ENCODE measurements at regions not wholly inside any gene's neighbourhood (a gene's known extent, or its start where the extent isn't known, plus 50 kb on each side); places are given as distances from the start of the nearest gene placed in this dataset.

DNA sequence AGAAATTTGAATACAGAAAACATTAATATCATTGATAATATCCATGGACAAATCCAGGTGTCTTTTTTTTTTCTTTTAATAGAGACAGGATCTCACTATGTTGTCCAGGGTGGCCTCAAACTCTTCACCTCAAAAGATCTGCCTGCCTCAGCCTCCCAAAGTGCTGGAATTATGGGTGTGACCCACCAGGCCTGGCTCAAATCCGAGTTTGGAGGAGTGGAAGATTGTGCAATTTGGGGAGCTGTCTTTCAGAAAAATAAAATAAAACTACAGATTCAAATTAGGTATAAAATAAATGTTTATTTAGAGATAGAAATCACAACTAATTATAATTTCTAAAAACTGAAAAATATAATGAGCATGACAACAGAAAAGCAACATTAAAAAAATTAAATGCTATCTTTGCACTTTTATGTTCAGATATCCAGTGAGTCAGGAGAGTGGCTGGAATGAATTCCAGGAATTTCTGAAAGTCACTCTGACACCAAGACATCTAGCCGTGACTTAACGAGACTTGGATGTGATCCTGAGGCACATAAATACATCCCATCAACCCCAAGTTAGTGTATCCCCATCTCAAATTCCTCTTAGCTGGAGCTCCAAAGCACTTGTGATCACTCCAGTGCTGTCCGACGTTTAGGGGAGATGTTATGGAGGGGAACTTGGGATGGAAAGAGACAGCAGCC, 128.6 kb upstream of the THY1 start:
- Histone ChIP-seq H3K4me1 (no peaks in the 10 kb centered on the region), H3K27me3 (no peaks in the 10 kb centered on the region), H3K9me3 (no peaks in the 10 kb centered on the region; the same call in 1 of the 2 replicates), H3K4me3 (ENCODE audit: low read depth, low read length) (no peak overlapping the region), H3K36me3 (no peaks in the 10 kb centered on the region)
- TF ChIP-seq, protein P1, sequence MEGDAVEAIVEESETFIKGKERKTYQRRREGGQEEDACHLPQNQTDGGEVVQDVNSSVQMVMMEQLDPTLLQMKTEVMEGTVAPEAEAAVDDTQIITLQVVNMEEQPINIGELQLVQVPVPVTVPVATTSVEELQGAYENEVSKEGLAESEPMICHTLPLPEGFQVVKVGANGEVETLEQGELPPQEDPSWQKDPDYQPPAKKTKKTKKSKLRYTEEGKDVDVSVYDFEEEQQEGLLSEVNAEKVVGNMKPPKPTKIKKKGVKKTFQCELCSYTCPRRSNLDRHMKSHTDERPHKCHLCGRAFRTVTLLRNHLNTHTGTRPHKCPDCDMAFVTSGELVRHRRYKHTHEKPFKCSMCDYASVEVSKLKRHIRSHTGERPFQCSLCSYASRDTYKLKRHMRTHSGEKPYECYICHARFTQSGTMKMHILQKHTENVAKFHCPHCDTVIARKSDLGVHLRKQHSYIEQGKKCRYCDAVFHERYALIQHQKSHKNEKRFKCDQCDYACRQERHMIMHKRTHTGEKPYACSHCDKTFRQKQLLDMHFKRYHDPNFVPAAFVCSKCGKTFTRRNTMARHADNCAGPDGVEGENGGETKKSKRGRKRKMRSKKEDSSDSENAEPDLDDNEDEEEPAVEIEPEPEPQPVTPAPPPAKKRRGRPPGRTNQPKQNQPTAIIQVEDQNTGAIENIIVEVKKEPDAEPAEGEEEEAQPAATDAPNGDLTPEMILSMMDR (IDR thresholded peaks at IDR 0.05; ENCODE audit: low read depth, low read length), result no peak
- no peak for DNase-seq

DNA sequence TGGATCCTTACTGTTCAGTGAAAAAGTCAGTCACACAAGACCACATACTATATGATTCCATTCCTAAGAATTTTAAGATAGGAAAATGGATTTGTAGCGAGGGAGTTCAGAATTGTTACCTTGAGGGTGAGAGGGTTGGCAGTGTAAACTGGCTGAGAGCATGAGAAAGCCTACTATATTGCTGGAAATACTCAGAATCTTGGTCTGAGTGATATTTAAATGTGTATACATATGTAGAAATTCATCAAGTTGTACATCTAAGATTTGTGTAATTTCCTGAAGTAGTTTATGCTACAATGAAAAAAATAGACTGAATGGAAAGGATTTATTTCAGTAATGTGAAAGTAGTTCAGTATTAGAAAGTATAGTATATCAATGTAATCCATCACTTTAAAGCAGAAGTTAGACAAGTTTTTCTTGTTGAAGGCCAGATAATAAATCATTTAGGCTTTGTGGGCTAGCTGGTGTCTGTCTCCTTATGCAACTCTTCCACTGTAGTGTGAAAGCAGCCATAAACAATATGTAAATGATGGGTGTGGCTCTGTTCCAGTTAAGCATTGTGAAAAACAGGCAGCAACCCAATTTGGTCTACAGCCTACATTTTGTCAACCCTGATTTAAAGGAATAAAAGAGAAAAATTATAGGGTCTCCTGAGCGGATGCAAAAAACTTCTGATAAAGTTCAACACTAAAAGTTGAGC, 127.2 kb upstream of the THY1 start:
- Histone ChIP-seq H3K36me3 (no peaks in the 10 kb centered on the region), H3K27me3 (no peaks in the 10 kb centered on the region), H3K9me3 (no peaks in the 10 kb centered on the region), H3K4me3 (ENCODE audit: low read depth, low read length) (no peak overlapping the region), H3K4me1 (no peaks in the 10 kb centered on the region)
- no peak for DNase-seq
- TF ChIP-seq, protein P1 (IDR thresholded peaks at IDR 0.05; ENCODE audit: low read depth, low read length), result no peak

DNA sequence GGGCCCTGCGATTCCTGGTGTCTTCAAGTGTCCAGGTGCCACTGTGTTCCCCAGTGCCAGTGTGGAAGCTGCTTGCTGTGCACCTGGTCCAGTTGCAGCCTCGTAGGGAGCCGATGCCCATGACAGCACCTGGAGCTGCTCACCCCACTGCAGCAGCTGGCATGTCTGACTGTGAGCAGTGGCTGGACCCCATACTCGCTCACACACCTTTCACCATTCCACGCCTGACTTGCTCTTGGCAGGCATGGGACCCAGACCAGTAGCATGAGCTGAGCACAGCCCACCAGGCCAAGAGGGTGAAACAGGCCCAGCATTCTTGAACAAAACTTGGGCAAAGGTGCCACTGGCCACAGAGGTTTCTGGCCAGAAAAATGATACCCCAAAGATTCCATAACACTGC, 124.5 kb upstream of the THY1 start:
- Histone ChIP-seq H3K9me3 (no peaks in the 10 kb centered on the region), H3K36me3 (no peaks in the 10 kb centered on the region), H3K4me3 (ENCODE audit: low read depth, low read length) (no peak overlapping the region), H3K27me3 (no peaks in the 10 kb centered on the region), H3K4me1 (no peaks in the 10 kb centered on the region)
- TF ChIP-seq, protein P1 (IDR thresholded peaks at IDR 0.05; ENCODE audit: low read depth, low read length), result no peak
- DNase-seq, result no peak

DNA sequence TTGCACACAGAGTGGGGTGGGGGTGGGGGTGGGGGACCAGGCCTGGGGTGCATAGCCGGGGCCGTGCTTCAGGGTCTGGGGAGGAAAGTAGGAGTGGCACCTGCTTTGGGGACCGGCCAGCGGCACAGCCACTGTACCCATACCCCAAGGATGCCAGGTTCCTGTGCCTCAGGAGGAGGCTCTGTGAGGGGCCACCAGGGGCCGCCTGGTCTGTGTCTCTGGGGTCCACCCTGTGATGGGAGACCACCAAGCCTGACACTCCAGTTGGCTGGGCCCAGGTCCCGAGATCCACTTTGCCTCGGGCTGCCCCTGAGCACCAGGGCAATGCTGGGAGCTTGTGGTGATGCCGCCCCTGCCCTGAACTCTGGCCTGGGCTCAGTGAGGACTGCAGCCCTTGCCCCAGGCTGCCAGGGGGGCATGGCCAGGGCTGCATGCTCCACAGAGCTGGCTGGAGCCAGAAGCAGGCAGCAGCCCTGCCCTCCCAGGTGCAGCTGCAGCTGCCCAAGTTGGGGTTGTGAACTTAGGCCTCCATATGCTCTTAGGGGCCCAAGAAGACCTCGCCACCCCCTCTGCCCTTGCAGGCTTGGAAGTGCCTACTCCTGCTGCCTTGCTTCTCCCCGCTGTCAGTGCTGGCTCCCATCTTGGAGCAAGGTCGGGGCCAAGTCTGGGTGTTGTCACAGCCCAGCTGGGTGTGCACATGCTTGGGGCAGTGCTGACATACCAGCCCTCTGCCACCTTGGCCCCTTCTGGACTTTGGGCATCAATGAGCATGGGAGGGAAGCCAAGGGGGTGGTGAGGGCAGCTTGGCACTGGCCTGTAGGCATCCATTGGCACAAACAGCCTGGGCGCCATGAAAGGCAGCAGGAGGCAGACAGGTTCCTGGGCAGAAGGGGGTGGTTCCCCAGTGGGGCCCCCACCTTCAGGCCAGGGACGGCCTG, 123.3 kb upstream of the THY1 start:
- Histone ChIP-seq H3K27me3 (no peaks in the 10 kb centered on the region), H3K9me3 (no peaks in the 10 kb centered on the region), H3K36me3 (no peaks in the 10 kb centered on the region), H3K4me1 (no peaks in the 10 kb centered on the region), H3K4me3 (ENCODE audit: low read depth, low read length) (no peak overlapping the region)
- TF ChIP-seq, protein P1 (IDR thresholded peaks at IDR 0.05; ENCODE audit: low read depth, low read length), result no peak
- DNase-seq, result no peak

DNA sequence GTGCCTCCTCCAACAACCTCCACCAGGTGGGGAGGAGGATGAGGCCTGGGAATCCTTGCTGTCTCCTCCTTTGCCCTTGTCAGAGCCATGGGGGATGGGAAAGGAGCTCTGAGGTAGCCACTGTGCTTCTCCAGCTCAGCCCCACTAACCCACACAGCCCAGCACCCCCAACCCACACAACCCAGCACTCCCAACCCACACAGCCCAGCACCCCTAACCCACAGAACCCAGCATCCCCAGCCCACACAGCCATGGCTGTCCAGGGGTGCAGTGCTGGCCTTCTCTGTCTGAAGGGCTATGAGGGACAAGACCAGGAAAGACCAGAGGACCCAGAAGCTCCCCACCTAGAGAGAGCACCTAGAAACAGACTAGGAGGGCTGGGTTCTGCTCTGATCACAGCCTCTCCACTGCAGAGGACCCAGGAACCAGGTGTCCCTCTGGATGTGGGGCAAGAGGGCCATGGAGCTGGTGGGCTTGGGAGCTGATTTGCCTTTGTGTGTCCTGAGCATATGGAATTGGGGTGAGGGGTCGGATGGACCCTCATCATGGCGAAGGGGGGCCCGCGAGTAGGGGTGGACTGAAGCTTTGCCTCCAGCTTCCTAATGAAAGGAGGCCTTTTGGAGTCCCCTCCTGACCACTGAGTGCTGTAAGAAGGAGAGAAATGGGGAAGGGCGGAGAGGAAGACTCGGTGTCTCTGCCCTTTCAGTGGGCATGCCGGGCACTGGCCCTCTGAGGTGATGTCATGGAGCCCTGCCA, 117.6 kb upstream of the THY1 start:
- TF ChIP-seq, protein P1 (IDR thresholded peaks at IDR 0.05; ENCODE audit: low read depth, low read length), result no peak
- no peak for DNase-seq
- Histone ChIP-seq H3K36me3 (no peaks in the 10 kb centered on the region), H3K4me1 (peaks cover 4% of the 10 kb centered on the region; the same call in 1 of the 2 replicates), H3K27me3 (no peaks in the 10 kb centered on the region), H3K4me3 (ENCODE audit: low read depth, low read length) (no peak overlapping the region), H3K9me3 (no peaks in the 10 kb centered on the region)

Measured in BE2C (cell line).